Neural cell (in vitro differentiated cells): ENCODE measurements at regions not wholly inside any gene's neighbourhood (a gene's known extent, or its start where the extent isn't known, plus 50 kb on each side); places are given as distances from the start of the nearest gene placed in this dataset.

Experiments
- H2AFZ ChIP-seq: fragments of 200-600, 300-800 bp; sonication (generic), shearing (Covaris generic); 2 replicates; pipeline ENCODE4 v1.6.0; 2014; ENCODE audit warnings: low read depth, mild to moderate bottlenecking, antibody characterized with exemption, low read length, moderate library complexity
- H3F3A ChIP-seq: fragments of 200-600 bp; shearing (Covaris generic); 2 replicates; pipeline ENCODE4 v1.6.1; 2016; ENCODE audit warnings: mild to moderate bottlenecking, moderate library complexity, mixed read lengths, antibody characterized with exemption, low read length; ENCODE audit not compliant: insufficient read depth, poor library complexity, severe bottlenecking
- H3K27ac ChIP-seq: fragments of 200-600, 300-800 bp; sonication (generic), shearing (Covaris generic); 2 replicates; pipeline ENCODE4 v1.5.1; 2014; ENCODE audit warnings: mild to moderate bottlenecking, low read length, moderate library complexity
- H3K27me3 ChIP-seq: fragments of 300-800, 200-600 bp; sonication (generic), shearing (Covaris generic); 2 replicates; pipeline ENCODE4 v1.6.0; 2014; ENCODE audit warnings: mild to moderate bottlenecking, low read depth, low read length, moderate library complexity; ENCODE audit not compliant: insufficient read depth
- H3K36me3 ChIP-seq: fragments of 300-800, 200-600 bp; sonication (generic), shearing (Covaris generic); 2 replicates; pipeline ENCODE4 v1.5.1; 2014; ENCODE audit warnings: mild to moderate bottlenecking, antibody characterized with exemption, low read length, moderate library complexity; ENCODE audit not compliant: insufficient read depth
- H3K4me2 ChIP-seq: fragments of 300-800, 200-600 bp; sonication (generic), shearing (Covaris generic); 2 replicates; pipeline ENCODE4 v1.6.0; 2014; ENCODE audit warnings: mild to moderate bottlenecking, low read length
- H3K4me3 ChIP-seq: fragments of 300-800, 200-600 bp; sonication (generic), shearing (Covaris generic); 2 replicates; pipeline ENCODE4 v1.5.1; 2014; ENCODE audit warnings: mild to moderate bottlenecking, low read length, moderate library complexity
- H3K79me2 ChIP-seq: fragments of 200-600 bp; shearing (Covaris generic); replicated peaks from 2 replicates; pipeline ENCODE4 v1.6.0; 2014; ENCODE audit warnings: mild to moderate bottlenecking, low read length, moderate library complexity; ENCODE audit not compliant: insufficient read depth
- H3K9ac ChIP-seq: fragments of 300-800, 200-600 bp; sonication (generic), shearing (Covaris generic); 2 replicates; pipeline ENCODE4 v1.6.1; 2016; ENCODE audit warnings: mild to moderate bottlenecking, low read length, mixed read lengths
- H3K9me2 ChIP-seq: fragments of 200-600 bp; shearing (Covaris generic); 2 replicates; pipeline ENCODE4 v1.6.1; 2016; ENCODE audit warnings: mild to moderate bottlenecking, low read length, mixed read lengths; ENCODE audit not compliant: insufficient read depth
- H3K9me3 ChIP-seq: fragments of 200-600, 300-800 bp; sonication (generic), shearing (Covaris generic); 2 replicates; pipeline ENCODE4 v1.6.1; 2016; ENCODE audit warnings: mild to moderate bottlenecking, mixed run types, low read length, moderate library complexity, mixed read lengths
- H4K20me1 ChIP-seq: fragments of 200-600 bp; shearing (Covaris generic); 2 replicates; pipeline ENCODE4 v1.6.1; 2016; ENCODE audit warnings: mild to moderate bottlenecking, mixed run types; ENCODE audit not compliant: insufficient read depth
- EP300 ChIP-seq: fragments of 450-650 bp; conservative IDR thresholded peaks from 2 replicates; pipeline ENCODE4 v1.6.1; 2014; ENCODE audit warnings: antibody characterized with exemption, mild to moderate bottlenecking, moderate library complexity; ENCODE audit not compliant: poor library complexity, severe bottlenecking
- EZH2 ChIP-seq: fragments of 200-600, 300-800 bp; shearing (Covaris generic), sonication (generic); IDR thresholded peaks from 2 replicates; pipeline ENCODE4 v1.6.1; 2014; ENCODE audit warnings: antibody characterized with exemption, low read length, borderline replicate concordance, mild to moderate bottlenecking; ENCODE audit not compliant: insufficient read depth, poor library complexity, severe bottlenecking
- MXI1 ChIP-seq: fragments of 450-650 bp; conservative IDR thresholded peaks from 2 replicates; pipeline ENCODE4 v1.6.1; 2014; ENCODE audit warnings: antibody characterized with exemption, mild to moderate bottlenecking; ENCODE audit not compliant: poor library complexity, severe bottlenecking
- POLR2AphosphoS5 ChIP-seq: IDR thresholded peaks from 2 replicates; pipeline ENCODE4 v1.6.1; 2012
- RAD21 ChIP-seq: fragments of 450-650 bp; conservative IDR thresholded peaks from 2 replicates; pipeline ENCODE4 v1.6.1; 2014; ENCODE audit warnings: antibody characterized with exemption, mild to moderate bottlenecking, moderate library complexity
- SMC3 ChIP-seq: fragments of 450-650 bp; conservative IDR thresholded peaks from 2 replicates; pipeline ENCODE4 v1.6.1; 2014; ENCODE audit warnings: antibody characterized with exemption, mild to moderate bottlenecking, moderate library complexity; ENCODE audit not compliant: poor library complexity
- TAF1 ChIP-seq: IDR thresholded peaks from 2 replicates; pipeline ENCODE4 v1.6.1; 2012; ENCODE audit warnings: low read depth
- TF ChIP-seq, protein P1 (sequence below): fragments of 450-650 bp; IDR thresholded peaks from 2 replicates; pipeline ENCODE4 v1.5.1; 2014; ENCODE audit warnings: antibody characterized with exemption, mild to moderate bottlenecking, moderate library complexity; ENCODE audit not compliant: poor library complexity, severe bottlenecking
- TF ChIP-seq, protein P2 (sequence below): IDR thresholded peaks from 2 replicates; pipeline ENCODE4 v1.6.1; 2012; ENCODE audit warnings: borderline replicate concordance

DNA sequence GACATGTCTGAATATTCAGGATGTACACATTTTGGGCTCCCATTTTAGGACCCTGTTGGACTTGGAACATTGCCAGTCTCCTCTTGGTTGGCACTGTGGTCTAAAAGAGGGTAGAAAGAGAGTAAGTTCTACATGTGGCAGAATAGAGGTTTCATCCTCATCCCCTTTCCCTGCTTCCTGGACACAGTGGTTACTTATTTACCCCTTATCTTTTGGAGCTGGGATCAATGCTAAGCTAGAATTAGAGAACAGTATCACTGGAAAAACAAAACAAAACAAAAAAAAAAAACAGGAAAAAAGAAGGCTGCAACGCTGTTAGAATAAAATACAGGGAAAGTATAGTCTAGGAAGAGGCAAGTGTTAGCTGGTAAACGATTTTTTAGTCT lies 790.6 kb downstream of the MAFB start:
- no peaks in the 10 kb centered on the region for H3K9me2 ChIP-seq
- no peak overlapping the region for H3K27ac ChIP-seq
- TF ChIP-seq MXI1 (no peak), EZH2 (no peak), SMC3 (no peak), POLR2AphosphoS5 (no peak), EP300 (no peak), RAD21 (no peak), TAF1 (no peak)
- TF ChIP-seq, protein P1, sequence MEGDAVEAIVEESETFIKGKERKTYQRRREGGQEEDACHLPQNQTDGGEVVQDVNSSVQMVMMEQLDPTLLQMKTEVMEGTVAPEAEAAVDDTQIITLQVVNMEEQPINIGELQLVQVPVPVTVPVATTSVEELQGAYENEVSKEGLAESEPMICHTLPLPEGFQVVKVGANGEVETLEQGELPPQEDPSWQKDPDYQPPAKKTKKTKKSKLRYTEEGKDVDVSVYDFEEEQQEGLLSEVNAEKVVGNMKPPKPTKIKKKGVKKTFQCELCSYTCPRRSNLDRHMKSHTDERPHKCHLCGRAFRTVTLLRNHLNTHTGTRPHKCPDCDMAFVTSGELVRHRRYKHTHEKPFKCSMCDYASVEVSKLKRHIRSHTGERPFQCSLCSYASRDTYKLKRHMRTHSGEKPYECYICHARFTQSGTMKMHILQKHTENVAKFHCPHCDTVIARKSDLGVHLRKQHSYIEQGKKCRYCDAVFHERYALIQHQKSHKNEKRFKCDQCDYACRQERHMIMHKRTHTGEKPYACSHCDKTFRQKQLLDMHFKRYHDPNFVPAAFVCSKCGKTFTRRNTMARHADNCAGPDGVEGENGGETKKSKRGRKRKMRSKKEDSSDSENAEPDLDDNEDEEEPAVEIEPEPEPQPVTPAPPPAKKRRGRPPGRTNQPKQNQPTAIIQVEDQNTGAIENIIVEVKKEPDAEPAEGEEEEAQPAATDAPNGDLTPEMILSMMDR: no peak
- TF ChIP-seq, protein P2, sequence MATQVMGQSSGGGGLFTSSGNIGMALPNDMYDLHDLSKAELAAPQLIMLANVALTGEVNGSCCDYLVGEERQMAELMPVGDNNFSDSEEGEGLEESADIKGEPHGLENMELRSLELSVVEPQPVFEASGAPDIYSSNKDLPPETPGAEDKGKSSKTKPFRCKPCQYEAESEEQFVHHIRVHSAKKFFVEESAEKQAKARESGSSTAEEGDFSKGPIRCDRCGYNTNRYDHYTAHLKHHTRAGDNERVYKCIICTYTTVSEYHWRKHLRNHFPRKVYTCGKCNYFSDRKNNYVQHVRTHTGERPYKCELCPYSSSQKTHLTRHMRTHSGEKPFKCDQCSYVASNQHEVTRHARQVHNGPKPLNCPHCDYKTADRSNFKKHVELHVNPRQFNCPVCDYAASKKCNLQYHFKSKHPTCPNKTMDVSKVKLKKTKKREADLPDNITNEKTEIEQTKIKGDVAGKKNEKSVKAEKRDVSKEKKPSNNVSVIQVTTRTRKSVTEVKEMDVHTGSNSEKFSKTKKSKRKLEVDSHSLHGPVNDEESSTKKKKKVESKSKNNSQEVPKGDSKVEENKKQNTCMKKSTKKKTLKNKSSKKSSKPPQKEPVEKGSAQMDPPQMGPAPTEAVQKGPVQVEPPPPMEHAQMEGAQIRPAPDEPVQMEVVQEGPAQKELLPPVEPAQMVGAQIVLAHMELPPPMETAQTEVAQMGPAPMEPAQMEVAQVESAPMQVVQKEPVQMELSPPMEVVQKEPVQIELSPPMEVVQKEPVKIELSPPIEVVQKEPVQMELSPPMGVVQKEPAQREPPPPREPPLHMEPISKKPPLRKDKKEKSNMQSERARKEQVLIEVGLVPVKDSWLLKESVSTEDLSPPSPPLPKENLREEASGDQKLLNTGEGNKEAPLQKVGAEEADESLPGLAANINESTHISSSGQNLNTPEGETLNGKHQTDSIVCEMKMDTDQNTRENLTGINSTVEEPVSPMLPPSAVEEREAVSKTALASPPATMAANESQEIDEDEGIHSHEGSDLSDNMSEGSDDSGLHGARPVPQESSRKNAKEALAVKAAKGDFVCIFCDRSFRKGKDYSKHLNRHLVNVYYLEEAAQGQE: no peak
- no peaks in the 10 kb centered on the region for H3K79me2 ChIP-seq
- H3K4me3 ChIP-seq: no peak overlapping the region
- no peak overlapping the region for H2AFZ ChIP-seq
- H3K36me3 ChIP-seq: no peaks in the 10 kb centered on the region
- H3K4me2 ChIP-seq: no peak overlapping the region
- no peaks in the 10 kb centered on the region for H3K27me3 ChIP-seq
- no peak overlapping the region for H3K9ac ChIP-seq
- H3F3A ChIP-seq: no peaks in the 10 kb centered on the region
- H4K20me1 ChIP-seq: no peaks in the 10 kb centered on the region
- no peaks in the 10 kb centered on the region for H3K9me3 ChIP-seq

DNA sequence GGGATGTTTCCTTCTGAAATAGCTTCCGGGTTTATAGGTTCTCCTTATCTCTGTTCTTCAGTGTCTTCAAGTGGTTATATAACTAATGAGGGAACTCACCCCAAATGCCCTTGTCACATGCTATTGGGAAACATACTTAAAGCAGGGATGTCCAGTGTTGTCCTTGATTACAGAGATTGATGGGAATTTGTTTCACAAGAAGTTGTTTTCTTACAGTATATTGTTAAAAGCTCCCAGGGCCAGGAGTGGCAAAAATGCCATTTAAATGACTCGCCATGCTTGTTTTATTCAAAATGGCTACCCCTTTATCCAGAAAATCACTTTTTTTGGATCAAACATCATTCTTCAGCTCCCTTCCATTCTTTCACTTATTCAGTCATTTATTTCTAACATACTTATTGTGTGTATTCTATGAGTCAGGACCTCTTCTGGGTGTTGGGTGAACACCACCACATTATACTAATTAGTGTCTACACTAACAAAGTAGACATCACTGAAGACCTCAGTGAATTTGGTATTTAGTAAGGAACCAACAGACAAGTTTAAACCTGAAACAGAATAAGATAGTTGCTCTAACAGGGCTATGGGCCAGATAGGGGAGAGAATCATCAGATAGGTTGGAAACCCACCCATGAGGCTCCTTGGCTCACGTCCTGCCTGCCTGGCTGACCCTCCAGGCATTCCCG lies 791.1 kb downstream of the MAFB start:
- no peak overlapping the region for H3K9ac ChIP-seq

More for the DNA sequence above, 791.1 kb downstream of the MAFB start:
- Histone ChIP-seq H4K20me1 (no peaks in the 10 kb centered on the region), H3K9me2 (no peaks in the 10 kb centered on the region), H2AFZ (no peak overlapping the region), H3K27me3 (no peaks in the 10 kb centered on the region), H3K27ac (no peak overlapping the region), H3K4me3 (no peak overlapping the region), H3F3A (no peaks in the 10 kb centered on the region), H3K4me2 (no peak overlapping the region), H3K79me2 (no peaks in the 10 kb centered on the region), H3K36me3 (no peaks in the 10 kb centered on the region), H3K9me3 (no peaks in the 10 kb centered on the region)
- no peak for TF ChIP-seq SMC3
- no peak for TF ChIP-seq MXI1
- TF ChIP-seq, protein P2: no peak
- no peak for TF ChIP-seq POLR2AphosphoS5
- TF ChIP-seq EP300: no peak
- TF ChIP-seq RAD21: no peak
- no peak for TF ChIP-seq EZH2
- TF ChIP-seq TAF1: no peak
- TF ChIP-seq, protein P1: no peak
